ENCODE measurements at regions not wholly inside any gene's neighbourhood (a gene's known extent, or its start where the extent isn't known, plus 50 kb on each side); places are given as distances from the start of the nearest gene placed in this dataset.

DNA sequence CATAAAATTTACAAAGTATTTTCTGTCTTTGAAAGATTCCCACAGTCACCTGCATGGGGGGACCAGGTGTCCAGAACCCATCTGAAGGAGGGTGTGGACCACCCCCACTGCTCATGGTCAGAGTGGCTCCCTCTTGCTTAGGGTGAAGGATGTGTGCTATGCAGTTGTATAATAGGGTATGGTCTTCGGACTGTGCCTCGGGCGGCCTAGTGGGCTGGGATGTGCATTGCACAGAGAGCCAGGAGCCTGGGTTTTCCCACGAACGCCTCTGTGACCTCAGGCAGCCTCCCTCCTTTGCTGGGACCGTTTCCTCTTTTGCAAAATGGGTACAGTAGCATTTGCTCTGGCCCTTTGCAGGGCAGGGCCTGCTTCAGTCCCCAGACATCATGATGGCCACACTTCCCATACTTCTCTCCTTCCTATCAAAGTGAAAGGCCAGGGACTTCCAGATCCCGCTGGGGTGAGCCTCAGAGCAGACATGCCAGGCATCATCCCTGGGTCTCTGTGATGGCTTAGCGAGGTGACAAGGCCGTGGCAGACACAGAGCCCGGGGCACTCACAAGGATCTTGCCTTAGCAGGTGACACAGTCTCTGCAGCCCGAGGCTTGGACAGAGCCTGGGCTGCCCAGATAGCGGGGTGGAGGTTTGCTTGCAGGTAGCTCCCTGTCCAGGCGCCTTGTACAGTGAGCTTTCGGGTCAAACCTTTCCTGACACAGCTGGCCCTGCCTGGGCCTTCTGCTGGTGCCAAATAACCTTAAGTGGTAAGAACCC is 59.4 kb upstream of the ZNF536 start:
- H3K4me1 Mint-ChIP-seq = no peaks in the 10 kb centered on the region
- no peaks in the 10 kb centered on the region for H3K27me3 Mint-ChIP-seq
- DNase-seq = no peak
- peaks cover 3% of the 10 kb centered on the region for H3K9me3 Mint-ChIP-seq
- no peak overlapping the region for H3K4me3 Mint-ChIP-seq
- no peaks in the 10 kb centered on the region for H3K36me3 Mint-ChIP-seq (ENCODE audit: low read depth)
- no peak overlapping the region for H3K27ac Mint-ChIP-seq
- intact Hi-C loops (cut with micrococcal nuclease) = no loop called here

- no peak for DNase-seq
Observed at GRCh38 chr19:30313353-30313750, 58.8 kb upstream of the ZNF536 start.

GRCh38 chr19:30314056-30314804 is 58.0 kb upstream of the ZNF536 start:
- DNase-seq = no peak
- Mint-ChIP-seq H3K4me3 (no peak overlapping the region), H3K9me3 (no peaks in the 10 kb centered on the region), H3K27me3 (no peaks in the 10 kb centered on the region), H3K36me3 (ENCODE audit: low read depth) (no peaks in the 10 kb centered on the region), H3K27ac (no peak overlapping the region), H3K4me1 (no peaks in the 10 kb centered on the region)
- intact Hi-C loops (cut with micrococcal nuclease) = no loop called here

More at GRCh38 chr19:30313353-30313750, 58.8 kb upstream of the ZNF536 start:
- H3K4me1 Mint-ChIP-seq = no peaks in the 10 kb centered on the region
- intact Hi-C loops (cut with micrococcal nuclease) = no loop called here
- H3K4me3 Mint-ChIP-seq = no peak overlapping the region
- no peaks in the 10 kb centered on the region for H3K27me3 Mint-ChIP-seq
- no peaks in the 10 kb centered on the region for H3K9me3 Mint-ChIP-seq
- H3K27ac Mint-ChIP-seq = no peak overlapping the region
- H3K36me3 Mint-ChIP-seq (ENCODE audit: low read depth) = no peaks in the 10 kb centered on the region

- H3K4me1 Mint-ChIP-seq = no peaks in the 10 kb centered on the region
- intact Hi-C loops (cut with micrococcal nuclease) = no loop called here
- no peaks in the 10 kb centered on the region for H3K9me3 Mint-ChIP-seq
Observed at GRCh38 chr19:30314805-30315155, 57.4 kb upstream of the ZNF536 start.

DNA sequence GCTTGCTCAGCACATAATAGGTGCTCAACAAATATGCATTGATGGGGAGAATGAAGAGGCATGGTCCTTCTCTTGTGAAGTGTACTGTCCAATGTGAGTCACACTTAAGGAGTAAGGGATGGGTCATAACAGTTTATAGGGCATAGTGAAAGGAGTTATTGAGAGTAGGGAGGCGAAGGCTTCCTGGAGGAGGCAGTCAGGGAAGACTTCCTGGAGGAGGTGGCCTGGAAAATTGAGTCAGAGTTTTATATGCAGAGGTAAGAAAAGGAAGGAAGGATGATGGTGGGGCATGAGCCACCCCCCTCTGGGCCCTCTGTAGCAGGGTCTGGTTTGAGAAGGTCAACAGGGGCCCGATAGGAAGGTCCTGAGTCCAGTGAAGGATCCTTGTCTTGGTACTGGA is 57.0 kb upstream of the ZNF536 start:
- no peak overlapping the region for H3K27ac Mint-ChIP-seq
- H3K4me3 Mint-ChIP-seq = no peak overlapping the region
- intact Hi-C loops (cut with micrococcal nuclease) = no loop called here
- DNase-seq = no peak
- H3K27me3 Mint-ChIP-seq = no peaks in the 10 kb centered on the region
- H3K4me1 Mint-ChIP-seq = no peaks in the 10 kb centered on the region
- H3K36me3 Mint-ChIP-seq (ENCODE audit: low read depth) = no peaks in the 10 kb centered on the region
- no peaks in the 10 kb centered on the region for H3K9me3 Mint-ChIP-seq

More at GRCh38 chr19:30314805-30315155, 57.4 kb upstream of the ZNF536 start:
- Mint-ChIP-seq H3K36me3 (ENCODE audit: low read depth) (no peaks in the 10 kb centered on the region), H3K4me3 (no peak overlapping the region), H3K27me3 (no peaks in the 10 kb centered on the region), H3K27ac (no peak overlapping the region)
- DNase-seq = no peak

GRCh38 chr19:30316000-30316491 is 56.1 kb upstream of the ZNF536 start:
- no peaks in the 10 kb centered on the region for H3K9me3 Mint-ChIP-seq
- H3K4me3 Mint-ChIP-seq = no peak overlapping the region
- no peak overlapping the region for H3K27ac Mint-ChIP-seq
- no peaks in the 10 kb centered on the region for H3K36me3 Mint-ChIP-seq (ENCODE audit: low read depth)
- intact Hi-C loops (cut with micrococcal nuclease) = no loop called here
- no peaks in the 10 kb centered on the region for H3K27me3 Mint-ChIP-seq
- H3K4me1 Mint-ChIP-seq = no peaks in the 10 kb centered on the region
- no peak for DNase-seq

GRCh38 chr19:30316560-30317106 is 55.6 kb upstream of the ZNF536 start:
- no peak overlapping the region for H3K27ac Mint-ChIP-seq
- no peaks in the 10 kb centered on the region for H3K4me1 Mint-ChIP-seq
- no peaks in the 10 kb centered on the region for H3K36me3 Mint-ChIP-seq (ENCODE audit: low read depth)
- H3K27me3 Mint-ChIP-seq = no peaks in the 10 kb centered on the region
- intact Hi-C loops (cut with micrococcal nuclease) = no loop called here
- H3K4me3 Mint-ChIP-seq = no peak overlapping the region
- H3K9me3 Mint-ChIP-seq = no peaks in the 10 kb centered on the region
- DNase-seq = no peak

GRCh38 chr19:30317403-30317802 is 54.8 kb upstream of the ZNF536 start:
- intact Hi-C loops (cut with micrococcal nuclease) = no loop called here
- Mint-ChIP-seq H3K27me3 (no peaks in the 10 kb centered on the region), H3K4me3 (no peak overlapping the region), H3K36me3 (ENCODE audit: low read depth) (no peaks in the 10 kb centered on the region), H3K4me1 (no peaks in the 10 kb centered on the region), H3K9me3 (no peaks in the 10 kb centered on the region), H3K27ac (no peak overlapping the region)
- no peak for DNase-seq

DNA sequence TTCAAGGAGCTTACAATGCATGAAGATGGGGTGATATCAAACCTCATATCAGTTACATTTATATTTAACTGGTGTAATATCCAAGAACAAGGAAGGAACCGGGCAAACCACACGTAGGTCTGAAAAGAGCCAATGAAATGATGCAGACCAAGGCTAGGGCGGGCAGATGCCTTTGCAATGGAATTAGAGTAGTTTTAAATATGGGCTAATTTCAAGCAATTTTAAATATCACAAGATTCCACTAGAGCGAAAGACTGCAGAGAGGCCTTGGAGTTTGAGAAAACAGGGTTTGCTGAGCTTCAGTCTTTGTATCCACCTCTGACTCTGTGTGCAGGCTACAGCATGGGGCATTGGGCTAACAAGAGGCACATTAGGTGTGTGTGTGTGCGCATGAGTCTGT is 53.9 kb upstream of the ZNF536 start:
- no peak for DNase-seq
- Mint-ChIP-seq H3K27ac (no peak overlapping the region), H3K4me3 (no peak overlapping the region), H3K36me3 (ENCODE audit: low read depth) (no peaks in the 10 kb centered on the region), H3K9me3 (no peaks in the 10 kb centered on the region), H3K4me1 (no peaks in the 10 kb centered on the region), H3K27me3 (no peaks in the 10 kb centered on the region)
- intact Hi-C loops (cut with micrococcal nuclease) = no loop called here

GRCh38 chr19:30318936-30319335 is 53.2 kb upstream of the ZNF536 start:
- intact Hi-C loops (cut with micrococcal nuclease) = no loop called here
- Mint-ChIP-seq H3K27ac (no peak overlapping the region), H3K4me3 (no peak overlapping the region), H3K36me3 (ENCODE audit: low read depth) (no peaks in the 10 kb centered on the region), H3K9me3 (no peaks in the 10 kb centered on the region), H3K4me1 (no peaks in the 10 kb centered on the region), H3K27me3 (no peaks in the 10 kb centered on the region)
- DNase-seq = no peak

DNA sequence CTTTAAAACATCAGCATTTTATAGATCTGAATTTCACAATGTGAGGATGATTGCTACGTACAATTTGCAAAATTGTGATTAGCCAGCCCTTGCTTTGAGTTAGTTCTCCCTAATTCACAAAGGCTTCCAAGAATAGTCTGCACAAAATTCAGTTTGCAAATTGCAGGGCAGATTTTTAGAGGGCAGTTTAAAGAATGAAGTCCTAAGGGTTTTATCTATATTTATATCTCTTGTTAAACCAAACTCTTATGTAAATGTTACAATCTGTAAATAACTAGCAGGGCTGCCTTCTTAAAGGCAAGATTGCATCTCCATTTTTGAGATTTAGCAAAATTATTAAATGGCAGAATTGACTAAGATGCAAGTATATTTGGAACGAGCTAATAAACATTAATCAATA is 52.8 kb upstream of the ZNF536 start:
- intact Hi-C loops (cut with micrococcal nuclease) = no loop called here
- no peaks in the 10 kb centered on the region for H3K27me3 Mint-ChIP-seq
- no peak overlapping the region for H3K4me3 Mint-ChIP-seq
- no peaks in the 10 kb centered on the region for H3K4me1 Mint-ChIP-seq
- no peaks in the 10 kb centered on the region for H3K9me3 Mint-ChIP-seq
- no peaks in the 10 kb centered on the region for H3K36me3 Mint-ChIP-seq (ENCODE audit: low read depth)
- no peak for DNase-seq
- no peak overlapping the region for H3K27ac Mint-ChIP-seq

DNA sequence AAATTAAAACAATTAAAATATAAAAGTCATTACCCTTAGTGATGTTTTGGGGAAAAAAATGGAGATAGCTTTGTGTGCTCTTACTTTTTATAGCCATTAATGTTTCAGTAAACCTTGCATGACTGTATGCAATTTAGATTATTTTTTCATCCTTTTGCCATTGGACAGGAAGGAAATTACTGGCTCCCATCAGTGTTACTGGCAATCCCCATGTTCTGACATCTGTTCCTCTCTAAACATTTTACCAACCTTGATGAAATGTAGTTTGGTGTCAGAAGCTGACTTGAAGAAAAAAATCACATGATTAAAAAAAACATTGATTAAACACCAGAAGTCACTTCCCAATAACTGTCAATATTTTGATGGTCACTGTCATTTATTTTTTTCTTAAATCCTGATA is 52.3 kb upstream of the ZNF536 start:
- H3K27me3 Mint-ChIP-seq = no peaks in the 10 kb centered on the region
- no peaks in the 10 kb centered on the region for H3K36me3 Mint-ChIP-seq (ENCODE audit: low read depth)
- intact Hi-C loops (cut with micrococcal nuclease) = no loop called here
- DNase-seq = no peak
- H3K4me1 Mint-ChIP-seq = no peaks in the 10 kb centered on the region
- no peak overlapping the region for H3K4me3 Mint-ChIP-seq
- no peak overlapping the region for H3K27ac Mint-ChIP-seq
- H3K9me3 Mint-ChIP-seq = no peaks in the 10 kb centered on the region

DNA sequence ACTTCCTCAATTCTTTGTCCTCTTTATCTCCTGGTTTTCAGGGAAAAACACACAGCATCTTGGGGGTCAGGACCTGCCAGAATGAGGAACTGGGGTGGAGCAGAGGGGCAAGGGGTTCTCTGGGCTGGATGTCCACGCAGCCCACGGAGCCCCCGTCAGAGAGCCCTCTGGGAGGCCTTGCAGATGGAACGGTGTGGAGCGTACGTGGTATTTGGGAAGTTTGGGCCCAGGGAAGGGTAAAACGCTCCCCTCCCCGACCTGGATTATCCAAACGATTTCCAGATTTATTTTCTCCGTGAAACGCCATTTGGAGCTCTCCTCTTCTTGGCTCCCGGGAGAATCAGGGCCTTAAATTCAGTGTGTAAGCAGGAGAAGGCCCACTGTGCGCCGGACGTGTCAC is 51.7 kb upstream of the ZNF536 start:
- intact Hi-C loops (cut with micrococcal nuclease) = no loop called here
- no peak overlapping the region for H3K4me3 Mint-ChIP-seq
- no peaks in the 10 kb centered on the region for H3K4me1 Mint-ChIP-seq
- H3K36me3 Mint-ChIP-seq (ENCODE audit: low read depth) = no peaks in the 10 kb centered on the region
- no peaks in the 10 kb centered on the region for H3K27me3 Mint-ChIP-seq
- DNase-seq = no peak
- H3K27ac Mint-ChIP-seq = no peak overlapping the region
- H3K9me3 Mint-ChIP-seq = no peaks in the 10 kb centered on the region

GRCh38 chr19:30320916-30321315 is 51.3 kb upstream of the ZNF536 start:
- H3K4me3 Mint-ChIP-seq = no peak overlapping the region
- H3K27me3 Mint-ChIP-seq = no peaks in the 10 kb centered on the region
- DNase-seq = no peak
- H3K4me1 Mint-ChIP-seq = no peaks in the 10 kb centered on the region
- no peak overlapping the region for H3K27ac Mint-ChIP-seq
- H3K9me3 Mint-ChIP-seq = no peaks in the 10 kb centered on the region
- intact Hi-C loops (cut with micrococcal nuclease) = no loop called here
- H3K36me3 Mint-ChIP-seq (ENCODE audit: low read depth) = no peaks in the 10 kb centered on the region

Measured in activated CD4-positive, alpha-beta T cell treated with anti-CD3 and anti-CD28 coated beads, Interleukin-2, amount 10 ng/mL, durations not matched to agents 24 days and 14 days (primary cell).